ENCODE measurements at regions not wholly inside any gene's neighbourhood (a gene's known extent, or its start where the extent isn't known, plus 50 kb on each side); places are given as distances from the start of the nearest gene placed in this dataset.

- H3K27ac ChIP-seq (ENCODE audit: low read depth in 1 of 2, low read length in 1 of 2): no peak overlapping the region
- H3K9me3 ChIP-seq (ENCODE audit: control insufficient read depth in 2 of 2, insufficient read depth in 1 of 2, low read length in 1 of 2): no peaks in the 10 kb centered on the region
- DNase-seq (ENCODE audit: low read depth in 6 of 9, low spot score in 9 of 9): no peak
- 95% methylated on average over 3 of the region's 3 CpGs for WGBS
- no peaks in the 10 kb centered on the region for H3K36me3 ChIP-seq (ENCODE audit: control insufficient read depth in 2 of 2, insufficient read depth in 2 of 2, low read length in 1 of 2)
- no peak overlapping the region for H3K4me3 ChIP-seq (ENCODE audit: low read length in 2 of 2)
- no peaks in the 10 kb centered on the region for H3K27me3 ChIP-seq (ENCODE audit: control insufficient read depth in 2 of 2, insufficient read depth in 1 of 2, low read length in 1 of 2)
- no peaks in the 10 kb centered on the region for H3K4me1 ChIP-seq (ENCODE audit: control insufficient read depth in 2 of 2, insufficient read depth in 2 of 2, low read length in 2 of 2)
Observed at GRCh38 chr11:36870361-36870760, 272.3 kb upstream of the RAG2 start.

- no peaks in the 10 kb centered on the region for H3K36me3 ChIP-seq (ENCODE audit: control insufficient read depth in 2 of 2, insufficient read depth in 2 of 2, low read length in 1 of 2)
- no peak overlapping the region for H3K27ac ChIP-seq (ENCODE audit: low read depth in 1 of 2, low read length in 1 of 2)
- no peak for DNase-seq (ENCODE audit: low read depth in 6 of 9, low spot score in 9 of 9)
- H3K4me1 ChIP-seq (ENCODE audit: control insufficient read depth in 2 of 2, insufficient read depth in 2 of 2, low read length in 2 of 2): no peaks in the 10 kb centered on the region
- H3K27me3 ChIP-seq (ENCODE audit: control insufficient read depth in 2 of 2, insufficient read depth in 1 of 2, low read length in 1 of 2): no peaks in the 10 kb centered on the region
- 88% methylated on average over 5 of the region's 5 CpGs for WGBS
- H3K9me3 ChIP-seq (ENCODE audit: control insufficient read depth in 2 of 2, insufficient read depth in 1 of 2, low read length in 1 of 2): no peaks in the 10 kb centered on the region
- no peak overlapping the region for H3K4me3 ChIP-seq (ENCODE audit: low read length in 2 of 2)
Observed at GRCh38 chr11:36868380-36868779, 270.3 kb upstream of the RAG2 start.

- no peak for DNase-seq (ENCODE audit: low read depth in 6 of 9, low spot score in 9 of 9)
Observed at GRCh38 chr11:36865846-36866245, 267.8 kb upstream of the RAG2 start.

GRCh38 chr11:36854875-36855274 lies 256.8 kb upstream of the RAG2 start:
- no peak for DNase-seq (ENCODE audit: low read depth in 6 of 9, low spot score in 9 of 9)
- no peaks in the 10 kb centered on the region for H3K4me1 ChIP-seq (ENCODE audit: control insufficient read depth in 2 of 2, insufficient read depth in 2 of 2, low read length in 2 of 2)
- WGBS: 87% methylated on average over 4 of the region's 4 CpGs
- H3K9me3 ChIP-seq (ENCODE audit: control insufficient read depth in 2 of 2, insufficient read depth in 1 of 2, low read length in 1 of 2): no peaks in the 10 kb centered on the region
- no peaks in the 10 kb centered on the region for H3K27me3 ChIP-seq (ENCODE audit: control insufficient read depth in 2 of 2, insufficient read depth in 1 of 2, low read length in 1 of 2)
- H3K27ac ChIP-seq (ENCODE audit: low read depth in 1 of 2, low read length in 1 of 2): no peak overlapping the region
- no peak overlapping the region for H3K4me3 ChIP-seq (ENCODE audit: low read length in 2 of 2)
- H3K36me3 ChIP-seq (ENCODE audit: control insufficient read depth in 2 of 2, insufficient read depth in 2 of 2, low read length in 1 of 2): no peaks in the 10 kb centered on the region

More at GRCh38 chr11:36865846-36866245, 267.8 kb upstream of the RAG2 start:
- Histone ChIP-seq H3K9me3 (ENCODE audit: control insufficient read depth in 2 of 2, insufficient read depth in 1 of 2, low read length in 1 of 2) (no peaks in the 10 kb centered on the region), H3K36me3 (ENCODE audit: control insufficient read depth in 2 of 2, insufficient read depth in 2 of 2, low read length in 1 of 2) (no peaks in the 10 kb centered on the region), H3K27me3 (ENCODE audit: control insufficient read depth in 2 of 2, insufficient read depth in 1 of 2, low read length in 1 of 2) (no peaks in the 10 kb centered on the region), H3K27ac (ENCODE audit: low read depth in 1 of 2, low read length in 1 of 2) (no peak overlapping the region), H3K4me3 (ENCODE audit: low read length in 2 of 2) (no peak overlapping the region), H3K4me1 (ENCODE audit: control insufficient read depth in 2 of 2, insufficient read depth in 2 of 2, low read length in 2 of 2) (no peaks in the 10 kb centered on the region)
- 93% methylated on average over 1 of the region's 1 CpG for WGBS

- DNase-seq (ENCODE audit: low read depth in 6 of 9, low spot score in 9 of 9): no peak
- 89% methylated on average over 2 of the region's 2 CpGs for WGBS
Observed at GRCh38 chr11:36848660-36849059, 250.6 kb upstream of the RAG2 start.

GRCh38 chr11:36840378-36840777 lies 242.3 kb upstream of the RAG2 start:
- Histone ChIP-seq H3K27me3 (ENCODE audit: control insufficient read depth in 2 of 2, insufficient read depth in 1 of 2, low read length in 1 of 2) (no peaks in the 10 kb centered on the region), H3K27ac (ENCODE audit: low read depth in 1 of 2, low read length in 1 of 2) (no peak overlapping the region)

More at GRCh38 chr11:36848660-36849059, 250.6 kb upstream of the RAG2 start:
- Histone ChIP-seq H3K36me3 (ENCODE audit: control insufficient read depth in 2 of 2, insufficient read depth in 2 of 2, low read length in 1 of 2) (no peaks in the 10 kb centered on the region), H3K4me3 (ENCODE audit: low read length in 2 of 2) (no peak overlapping the region), H3K9me3 (ENCODE audit: control insufficient read depth in 2 of 2, insufficient read depth in 1 of 2, low read length in 1 of 2) (no peaks in the 10 kb centered on the region), H3K27me3 (ENCODE audit: control insufficient read depth in 2 of 2, insufficient read depth in 1 of 2, low read length in 1 of 2) (no peaks in the 10 kb centered on the region), H3K27ac (ENCODE audit: low read depth in 1 of 2, low read length in 1 of 2) (no peak overlapping the region), H3K4me1 (ENCODE audit: control insufficient read depth in 2 of 2, insufficient read depth in 2 of 2, low read length in 2 of 2) (no peaks in the 10 kb centered on the region)

GRCh38 chr11:36837831-36838437 lies 239.9 kb upstream of the RAG2 start:
- Histone ChIP-seq H3K36me3 (ENCODE audit: control insufficient read depth in 2 of 2, insufficient read depth in 2 of 2, low read length in 1 of 2) (no peaks in the 10 kb centered on the region), H3K27me3 (ENCODE audit: control insufficient read depth in 2 of 2, insufficient read depth in 1 of 2, low read length in 1 of 2) (no peaks in the 10 kb centered on the region), H3K9me3 (ENCODE audit: control insufficient read depth in 2 of 2, insufficient read depth in 1 of 2, low read length in 1 of 2) (no peaks in the 10 kb centered on the region), H3K27ac (ENCODE audit: low read depth in 1 of 2, low read length in 1 of 2) (no peak overlapping the region), H3K4me3 (ENCODE audit: low read length in 2 of 2) (no peak overlapping the region), H3K4me1 (ENCODE audit: control insufficient read depth in 2 of 2, insufficient read depth in 2 of 2, low read length in 2 of 2) (no peaks in the 10 kb centered on the region)
- 96% methylated on average over 1 of the region's 1 CpG for WGBS
- no peak for DNase-seq (ENCODE audit: low read depth in 6 of 9, low spot score in 9 of 9)

More at GRCh38 chr11:36840378-36840777, 242.3 kb upstream of the RAG2 start:
- H3K4me3 ChIP-seq (ENCODE audit: low read length in 2 of 2): no peak overlapping the region
- H3K4me1 ChIP-seq (ENCODE audit: control insufficient read depth in 2 of 2, insufficient read depth in 2 of 2, low read length in 2 of 2): no peaks in the 10 kb centered on the region
- H3K9me3 ChIP-seq (ENCODE audit: control insufficient read depth in 2 of 2, insufficient read depth in 1 of 2, low read length in 1 of 2): no peaks in the 10 kb centered on the region
- DNase-seq (ENCODE audit: low read depth in 6 of 9, low spot score in 9 of 9): no peak
- WGBS: 93% methylated on average over 2 of the region's 2 CpGs
- no peaks in the 10 kb centered on the region for H3K36me3 ChIP-seq (ENCODE audit: control insufficient read depth in 2 of 2, insufficient read depth in 2 of 2, low read length in 1 of 2)

- Histone ChIP-seq H3K27ac (ENCODE audit: low read depth in 1 of 2, low read length in 1 of 2) (no peak overlapping the region), H3K4me3 (ENCODE audit: low read length in 2 of 2) (no peak overlapping the region), H3K27me3 (ENCODE audit: control insufficient read depth in 2 of 2, insufficient read depth in 1 of 2, low read length in 1 of 2) (no peaks in the 10 kb centered on the region), H3K4me1 (ENCODE audit: control insufficient read depth in 2 of 2, insufficient read depth in 2 of 2, low read length in 2 of 2) (no peaks in the 10 kb centered on the region), H3K36me3 (ENCODE audit: control insufficient read depth in 2 of 2, insufficient read depth in 2 of 2, low read length in 1 of 2) (no peaks in the 10 kb centered on the region), H3K9me3 (ENCODE audit: control insufficient read depth in 2 of 2, insufficient read depth in 1 of 2, low read length in 1 of 2) (no peaks in the 10 kb centered on the region)
- DNase-seq (ENCODE audit: low read depth in 6 of 9, low spot score in 9 of 9): no peak
- WGBS: 93% methylated on average over 10 of the region's 10 CpGs
Observed at GRCh38 chr11:36825251-36825650, 227.2 kb upstream of the RAG2 start.

- no peak overlapping the region for H3K4me3 ChIP-seq (ENCODE audit: low read length in 2 of 2)
- H3K27me3 ChIP-seq (ENCODE audit: control insufficient read depth in 2 of 2, insufficient read depth in 1 of 2, low read length in 1 of 2): no peaks in the 10 kb centered on the region
- H3K27ac ChIP-seq (ENCODE audit: low read depth in 1 of 2, low read length in 1 of 2): no peak overlapping the region
- no peak for DNase-seq (ENCODE audit: low read depth in 6 of 9, low spot score in 9 of 9)
- no peaks in the 10 kb centered on the region for H3K9me3 ChIP-seq (ENCODE audit: control insufficient read depth in 2 of 2, insufficient read depth in 1 of 2, low read length in 1 of 2)
- WGBS: 96% methylated on average over 1 of the region's 1 CpG
- no peaks in the 10 kb centered on the region for H3K36me3 ChIP-seq (ENCODE audit: control insufficient read depth in 2 of 2, insufficient read depth in 2 of 2, low read length in 1 of 2)
- H3K4me1 ChIP-seq (ENCODE audit: control insufficient read depth in 2 of 2, insufficient read depth in 2 of 2, low read length in 2 of 2): no peaks in the 10 kb centered on the region
Observed at GRCh38 chr11:36824349-36824748, 226.3 kb upstream of the RAG2 start.
